ENCODE measurements at regions not wholly inside any gene's neighbourhood (a gene's known extent, or its start where the extent isn't known, plus 50 kb on each side); places are given as distances from the start of the nearest gene placed in this dataset.
A peak's percentile ranks its signal among the peaks of the same experiment; 100 is the strongest.

DNA sequence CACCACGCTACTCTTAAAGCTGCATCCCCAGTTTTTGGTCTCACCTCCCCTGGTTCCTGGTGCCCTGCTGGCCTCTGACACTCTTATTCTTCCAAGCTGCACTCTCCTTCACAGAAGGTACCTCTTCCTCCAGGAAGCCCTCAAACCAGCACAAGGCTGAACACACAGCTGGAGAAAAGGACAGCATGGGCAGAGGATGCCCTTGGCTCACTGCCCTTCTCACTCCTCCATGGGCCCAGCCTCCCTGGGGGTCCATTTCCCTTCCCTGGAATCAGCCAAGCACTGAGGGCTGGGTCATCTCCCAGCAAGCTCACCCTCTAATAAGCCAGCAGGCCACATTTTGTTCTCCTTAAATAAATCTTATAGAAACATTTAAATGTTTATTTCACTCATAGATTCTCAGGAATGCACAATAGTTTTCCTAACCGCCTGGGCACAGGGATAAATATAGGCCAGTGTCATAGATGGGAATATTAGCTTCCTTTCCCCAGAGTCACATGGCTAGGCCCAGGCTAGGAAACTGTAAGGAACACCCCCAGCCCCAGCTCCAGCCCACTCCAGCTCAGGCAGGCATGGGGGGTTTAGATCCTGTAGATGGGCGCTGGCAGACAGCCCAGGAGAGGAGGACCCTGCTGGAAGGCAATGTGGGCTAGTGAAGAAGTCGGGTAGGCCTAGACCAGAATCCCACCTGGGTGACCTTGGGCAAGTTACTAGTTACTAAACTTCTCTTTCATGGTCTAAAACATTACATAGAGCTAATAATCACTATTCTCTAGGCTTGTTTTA, 51.5 kb downstream of the IRAG1 start:
- Mint-ChIP-seq H3K9me3 (no peaks in the 10 kb centered on the region), H3K27me3 (no peaks in the 10 kb centered on the region), H3K36me3 (peaks cover 0 to 5% of the 10 kb centered on the region in 2 donors), H3K4me3 (peak overlapping the region; percentile 26 to 92 (median 74)), H3K4me1 (peaks cover 64 to 89% (median 87%) of the 10 kb centered on the region in 3 donors), H3K27ac (peak overlapping the region; percentile 74 to 98 (median 94))
- ATAC-seq (ENCODE audit: low read depth in 2 of 2) (no peak), DNase-seq (no peak)

DNA sequence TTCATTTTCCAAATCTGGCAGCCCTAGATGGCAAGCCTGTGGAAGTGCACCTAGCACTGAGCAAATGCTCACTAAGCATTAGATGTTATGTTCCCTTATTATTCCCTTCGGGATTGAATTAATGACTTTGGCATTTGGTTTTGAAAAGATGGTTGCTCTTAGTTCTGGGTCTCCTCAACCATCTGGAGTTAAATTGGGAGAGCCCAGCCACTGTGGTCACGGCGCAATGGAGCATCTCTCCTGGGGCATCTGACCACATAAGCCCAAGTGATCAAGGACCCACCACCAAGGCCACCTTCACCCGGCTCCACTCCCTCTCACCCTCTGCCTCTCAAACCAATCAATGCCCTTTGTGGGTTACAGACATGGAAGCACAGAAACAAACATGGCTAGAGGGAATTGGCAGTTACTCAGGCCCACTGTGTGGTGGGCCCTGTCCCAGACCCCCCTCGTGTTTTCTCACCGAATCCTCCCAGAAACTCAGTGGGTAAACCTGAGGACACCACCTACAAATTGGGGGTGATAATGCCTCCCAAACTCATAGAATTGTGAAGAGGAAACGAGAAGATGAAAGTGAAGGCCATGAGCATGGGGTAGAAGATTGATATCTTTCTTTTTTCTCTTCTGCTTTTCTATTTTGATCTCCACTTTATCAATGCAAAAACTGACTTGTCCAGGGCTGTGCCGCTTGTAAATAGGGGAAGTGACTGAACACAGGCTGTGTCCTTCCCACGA, 52.2 kb downstream of the IRAG1 start:
- ATAC-seq (ENCODE audit: low read depth in 2 of 2), result peak; percentile 92 to 93
- Mint-ChIP-seq H3K9me3 (peaks cover 0 to 2% (median 0%) of the 10 kb centered on the region in 7 donors), H3K4me1 (peaks cover 65 to 89% (median 86%) of the 10 kb centered on the region in 3 donors), H3K36me3 (peaks cover 0 to 5% of the 10 kb centered on the region in 2 donors), H3K27me3 (no peaks in the 10 kb centered on the region), H3K27ac (peak overlapping the region; percentile 74 to 98 (median 94)), H3K4me3 (peak overlapping the region; percentile 46 to 92 (median 75))
- peak; percentile 75 for DNase-seq

DNA sequence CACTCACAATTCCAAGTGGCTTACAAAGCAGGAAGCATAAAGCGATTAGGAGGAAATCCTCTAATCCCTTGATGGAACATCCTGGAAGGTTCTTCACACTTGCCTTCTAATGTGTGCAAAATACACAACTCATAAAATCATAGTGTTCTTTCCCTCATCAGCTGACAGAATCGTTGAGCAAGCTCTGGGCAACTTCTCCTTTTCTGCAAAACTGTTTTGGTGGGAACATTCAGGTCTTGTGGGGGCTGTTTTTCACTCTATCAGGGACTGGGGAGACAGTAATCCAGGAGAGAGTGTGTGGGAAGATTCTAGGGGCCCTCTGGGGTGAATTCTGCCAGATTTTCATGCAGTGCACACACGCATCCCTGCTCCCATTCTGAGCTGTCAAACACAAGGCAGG, 53.2 kb downstream of the IRAG1 start:
- ATAC-seq (ENCODE audit: low read depth in 2 of 2), result no peak
- peaks cover 64 to 84% (median 80%) of the 10 kb centered on the region in 3 donors for H3K4me1 Mint-ChIP-seq
- peak overlapping the region in 7 of 8 donors; percentile 18 to 92 (median 71) for H3K4me3 Mint-ChIP-seq

DNA sequence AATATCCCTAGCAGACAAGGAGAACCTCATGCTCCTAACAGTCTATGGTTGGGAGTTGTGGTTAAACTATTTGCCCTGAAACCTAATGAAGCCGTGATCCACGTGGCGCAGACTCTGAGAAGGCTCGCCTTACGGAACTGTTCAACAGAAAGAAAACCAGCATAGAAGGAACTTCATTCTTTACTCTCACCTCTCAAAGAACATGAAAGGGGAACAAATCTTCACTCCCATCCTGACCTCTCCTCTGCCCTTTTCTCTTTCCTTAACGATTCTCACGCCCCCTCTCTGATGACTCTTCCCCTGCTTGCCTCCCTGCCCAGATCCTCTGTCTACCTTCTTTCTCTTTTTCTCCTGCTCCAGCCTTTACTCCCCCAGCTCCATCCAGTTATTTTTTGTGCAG, 54.2 kb downstream of the IRAG1 start:
- Mint-ChIP-seq H3K4me3 (peak overlapping the region; percentile 1 to 81 (median 34)), H3K27me3 (no peaks in the 10 kb centered on the region), H3K27ac (peak overlapping the region; percentile 0 to 98 (median 69)), H3K9me3 (peaks cover 0 to 2% (median 0%) of the 10 kb centered on the region in 7 donors), H3K4me1 (peaks cover 63 to 82% (median 75%) of the 10 kb centered on the region in 3 donors), H3K36me3 (peaks cover 0 to 5% of the 10 kb centered on the region in 2 donors)
- ATAC-seq (ENCODE audit: low read depth in 2 of 2) (peak; percentile 24 to 26), DNase-seq (peak; percentile 18)

More for the DNA sequence above, 53.2 kb downstream of the IRAG1 start:
- Mint-ChIP-seq H3K36me3 (peaks cover 0 to 5% of the 10 kb centered on the region in 2 donors), H3K27ac (peak overlapping the region; percentile 61 to 98 (median 90)), H3K9me3 (peaks cover 0 to 2% (median 0%) of the 10 kb centered on the region in 7 donors), H3K27me3 (no peaks in the 10 kb centered on the region)
- DNase-seq, result no peak

DNA sequence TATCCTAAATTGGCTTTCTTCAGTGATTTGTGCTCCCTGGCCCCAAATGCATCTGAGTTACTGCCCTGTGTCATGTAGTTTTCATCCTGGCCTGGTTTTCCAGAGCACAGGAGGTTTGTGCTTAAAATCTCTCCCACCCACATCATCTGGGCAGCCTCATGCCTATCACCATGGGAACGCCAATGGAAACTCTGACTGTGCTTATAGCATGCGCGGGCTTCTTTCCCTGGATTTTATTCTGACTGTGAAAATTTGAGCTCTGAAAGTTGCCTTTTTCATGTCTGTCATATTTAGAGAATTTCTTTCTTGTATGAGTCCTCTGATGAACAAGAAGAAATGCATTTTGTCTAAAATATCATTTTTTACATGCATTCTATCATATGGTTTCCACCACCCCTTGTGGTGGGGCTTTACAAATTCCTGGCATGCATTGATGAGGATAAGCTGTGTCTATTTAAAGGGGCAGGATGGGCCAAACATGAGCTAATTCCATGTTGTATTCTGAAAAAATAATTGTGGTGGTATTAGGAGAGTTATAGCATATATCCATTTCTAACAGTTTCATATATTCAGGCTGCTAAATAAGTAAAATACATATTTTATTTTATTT, 55.1 kb downstream of the IRAG1 start:
- Mint-ChIP-seq H3K27me3 (no peaks in the 10 kb centered on the region), H3K4me1 (peaks cover 56 to 74% (median 68%) of the 10 kb centered on the region in 3 donors), H3K27ac (peak overlapping the region in 4 of 6 donors; percentile 21 to 61 (median 28)), H3K4me3 (peak overlapping the region in 1 of 8 donors; percentile 43), H3K9me3 (peaks cover 0 to 2% (median 0%) of the 10 kb centered on the region in 7 donors), H3K36me3 (peaks cover 0 to 5% of the 10 kb centered on the region in 2 donors)
- DNase-seq, result no peak
- no peak for ATAC-seq (ENCODE audit: low read depth in 2 of 2)

DNA sequence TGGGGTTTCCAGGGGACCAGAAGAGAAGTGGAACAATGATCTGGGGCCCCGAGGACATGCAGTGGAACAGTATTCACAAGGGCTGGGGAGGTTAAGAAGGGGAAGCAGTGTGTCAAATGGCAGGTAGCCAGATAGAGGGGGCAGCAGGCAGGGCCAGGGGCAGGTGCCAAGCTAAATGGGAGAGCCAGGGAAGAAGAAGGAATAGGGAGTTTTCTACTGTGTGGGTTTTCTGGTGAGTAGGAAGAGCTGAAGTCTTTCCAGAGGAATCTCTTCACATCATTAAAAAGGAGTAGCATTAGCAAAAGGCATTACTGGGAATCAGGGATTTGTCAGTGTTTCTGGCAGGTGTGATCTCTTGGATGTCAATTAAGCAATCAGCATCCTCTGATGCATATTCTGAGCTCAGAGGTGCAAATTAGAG, 55.8 kb downstream of the IRAG1 start:
- ATAC-seq (ENCODE audit: low read depth in 2 of 2) (no peak), DNase-seq (no peak)
- Mint-ChIP-seq H3K9me3 (peaks cover 0 to 2% (median 0%) of the 10 kb centered on the region in 7 donors), H3K4me1 (peaks cover 54 to 69% (median 66%) of the 10 kb centered on the region in 3 donors), H3K27ac (peak overlapping the region in 4 of 6 donors; percentile 19 to 83 (median 68)), H3K27me3 (no peaks in the 10 kb centered on the region), H3K36me3 (peaks cover 0 to 5% of the 10 kb centered on the region in 2 donors), H3K4me3 (peak overlapping the region in 3 of 8 donors; percentile 33 to 71 (median 68))

DNA sequence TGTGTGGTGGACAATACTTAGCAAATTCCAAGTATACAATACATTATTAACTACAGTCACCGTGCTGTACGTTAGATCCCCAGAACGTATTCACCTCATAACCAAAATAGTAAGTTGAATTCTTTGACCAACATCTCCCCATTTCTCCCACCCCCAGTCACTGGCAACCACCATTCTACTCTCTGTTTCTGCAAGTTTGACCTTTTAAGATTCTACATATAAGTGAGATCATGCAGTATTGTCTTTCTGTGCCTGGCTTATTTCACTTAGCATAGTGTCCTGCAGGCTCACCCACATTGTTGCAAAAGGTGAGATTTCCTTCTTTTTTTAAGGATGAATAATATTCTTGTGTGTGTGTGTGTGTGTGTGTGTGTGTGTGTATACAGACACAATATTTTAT, 59.1 kb downstream of the IRAG1 start:
- Mint-ChIP-seq H3K27ac (no peak overlapping the region), H3K9me3 (peaks cover 0 to 2% (median 0%) of the 10 kb centered on the region in 7 donors), H3K36me3 (peaks cover 0 to 5% of the 10 kb centered on the region in 2 donors), H3K4me3 (no peak overlapping the region), H3K27me3 (no peaks in the 10 kb centered on the region), H3K4me1 (peaks cover 54 to 65% (median 62%) of the 10 kb centered on the region in 3 donors)
- DNase-seq (no peak), ATAC-seq (ENCODE audit: low read depth in 2 of 2) (no peak)

DNA sequence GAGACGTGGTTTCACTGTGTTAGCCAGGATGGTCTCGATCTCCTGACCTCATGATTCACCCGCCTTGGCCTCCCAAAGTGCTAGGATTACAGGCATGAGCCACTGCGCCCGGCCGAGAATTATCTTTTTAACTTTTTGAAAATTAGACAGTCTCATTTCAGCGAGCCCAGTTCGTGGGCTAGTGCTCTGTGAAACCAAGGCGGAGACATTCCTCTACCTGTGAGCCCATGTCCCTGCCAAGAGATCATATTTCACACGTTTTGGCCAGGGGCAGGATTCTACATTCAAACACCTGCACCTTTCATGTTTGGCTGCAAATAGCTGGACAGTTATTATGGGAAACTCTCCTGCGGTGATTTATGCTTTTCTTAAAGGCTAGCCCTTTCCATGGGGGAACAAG, 60.3 kb downstream of the IRAG1 start:
- Mint-ChIP-seq H3K27ac (peak overlapping the region in 1 of 6 donors; percentile 79), H3K9me3 (peaks cover 0 to 2% (median 0%) of the 10 kb centered on the region in 7 donors), H3K4me3 (no peak overlapping the region), H3K4me1 (peaks cover 52 to 66% (median 65%) of the 10 kb centered on the region in 3 donors), H3K27me3 (no peaks in the 10 kb centered on the region), H3K36me3 (peaks cover 0 to 5% of the 10 kb centered on the region in 2 donors)
- ATAC-seq (ENCODE audit: low read depth in 2 of 2) (no peak), DNase-seq (no peak)

DNA sequence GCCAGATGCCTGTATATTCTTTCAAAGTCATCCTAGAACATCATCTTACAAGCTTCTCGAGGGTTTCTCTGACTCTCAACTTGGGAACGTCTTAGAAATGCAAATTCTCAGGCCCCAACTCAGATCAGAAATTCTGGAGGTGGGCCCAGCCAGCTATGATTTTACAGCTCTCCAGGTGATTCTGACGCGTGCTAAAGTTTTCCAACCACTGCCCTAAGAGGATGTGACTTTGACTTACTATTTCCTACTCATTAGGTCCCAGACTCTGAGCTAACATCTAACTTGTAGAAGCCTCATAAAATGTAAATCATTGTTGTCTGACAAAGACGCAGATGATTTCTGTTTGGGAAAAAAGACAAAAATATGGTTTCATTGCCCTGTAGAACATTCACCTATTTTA, 61.1 kb downstream of the IRAG1 start:
- DNase-seq, result no peak
- ATAC-seq (ENCODE audit: low read depth in 2 of 2), result no peak
- peaks cover 51 to 64% (median 60%) of the 10 kb centered on the region in 3 donors for H3K4me1 Mint-ChIP-seq
- peaks cover 0 to 2% of the 10 kb centered on the region in 2 donors for H3K36me3 Mint-ChIP-seq
- H3K27me3 Mint-ChIP-seq, result no peaks in the 10 kb centered on the region
- no peak overlapping the region for H3K4me3 Mint-ChIP-seq
- H3K27ac Mint-ChIP-seq, result peak overlapping the region in 3 of 6 donors; percentile 15 to 47 (median 25)
- peaks cover 0 to 2% (median 0%) of the 10 kb centered on the region in 7 donors for H3K9me3 Mint-ChIP-seq

DNA sequence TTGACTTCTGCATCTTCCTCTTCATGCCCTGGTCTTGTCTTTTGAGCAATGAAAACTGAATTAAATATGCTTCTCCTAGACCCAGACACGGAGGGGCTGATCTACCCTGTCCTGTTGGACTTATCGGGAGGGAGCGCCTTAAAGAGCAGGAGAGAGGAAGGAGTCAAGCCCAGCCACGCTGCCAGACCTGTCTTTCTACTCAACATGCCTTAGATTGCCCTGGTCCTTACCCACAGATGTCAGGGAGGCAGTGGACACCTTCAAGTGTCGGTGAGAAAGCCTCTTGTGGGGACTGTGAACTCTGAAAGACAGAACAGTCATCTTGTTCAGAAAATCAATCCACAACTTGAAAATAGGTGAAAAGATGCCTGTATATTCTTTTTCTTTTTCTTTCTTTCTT, 61.8 kb downstream of the IRAG1 start:
- Mint-ChIP-seq H3K4me3 (no peak overlapping the region), H3K36me3 (no peaks in the 10 kb centered on the region), H3K27me3 (no peaks in the 10 kb centered on the region), H3K27ac (peak overlapping the region in 4 of 6 donors; percentile 37 to 97 (median 78)), H3K4me1 (peaks cover 48 to 64% (median 53%) of the 10 kb centered on the region in 3 donors), H3K9me3 (peaks cover 0 to 2% (median 0%) of the 10 kb centered on the region in 7 donors)
- no peak for ATAC-seq (ENCODE audit: low read depth in 2 of 2)
- no peak for DNase-seq

DNA sequence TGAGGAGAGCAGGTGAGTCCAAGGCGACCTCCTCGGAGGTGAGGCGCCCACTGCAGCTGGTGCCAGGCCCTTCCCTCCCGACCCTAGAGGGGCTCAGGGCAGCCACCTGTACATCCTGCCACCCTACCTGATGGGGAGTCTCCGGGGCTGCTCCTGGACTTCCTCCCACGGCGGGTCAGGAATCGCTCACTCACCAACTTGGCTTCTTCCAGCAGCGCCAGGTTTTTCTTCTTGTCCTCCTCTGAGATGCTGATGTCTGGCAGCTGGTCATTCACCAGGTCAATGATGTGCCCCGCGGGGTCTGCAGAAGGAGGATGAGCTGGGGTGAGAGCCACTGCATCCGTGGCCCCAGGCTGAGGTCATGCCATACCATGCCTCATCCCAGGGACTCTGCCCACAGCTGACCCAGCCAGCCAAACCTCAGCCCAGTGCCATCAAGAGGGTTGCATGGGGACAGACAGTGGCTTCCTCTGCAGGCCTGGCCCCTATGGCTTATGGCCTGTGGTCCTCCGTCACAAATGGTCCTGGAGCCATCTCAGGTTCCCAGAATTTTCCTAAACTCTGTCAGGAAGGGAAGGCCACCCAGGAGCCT, 61.0 kb upstream of the LYVE1 start:
- Mint-ChIP-seq H3K9me3 (peaks cover 0 to 2% (median 0%) of the 10 kb centered on the region in 7 donors), H3K27me3 (no peaks in the 10 kb centered on the region), H3K27ac (peak overlapping the region in 3 of 6 donors; percentile 7 to 90 (median 67)), H3K4me1 (peaks cover 50 to 71% (median 60%) of the 10 kb centered on the region in 3 donors), H3K36me3 (no peaks in the 10 kb centered on the region), H3K4me3 (peak overlapping the region in 2 of 8 donors; percentile 26 to 71)
- ATAC-seq (ENCODE audit: low read depth in 2 of 2) (no peak), DNase-seq (no peak)

DNA sequence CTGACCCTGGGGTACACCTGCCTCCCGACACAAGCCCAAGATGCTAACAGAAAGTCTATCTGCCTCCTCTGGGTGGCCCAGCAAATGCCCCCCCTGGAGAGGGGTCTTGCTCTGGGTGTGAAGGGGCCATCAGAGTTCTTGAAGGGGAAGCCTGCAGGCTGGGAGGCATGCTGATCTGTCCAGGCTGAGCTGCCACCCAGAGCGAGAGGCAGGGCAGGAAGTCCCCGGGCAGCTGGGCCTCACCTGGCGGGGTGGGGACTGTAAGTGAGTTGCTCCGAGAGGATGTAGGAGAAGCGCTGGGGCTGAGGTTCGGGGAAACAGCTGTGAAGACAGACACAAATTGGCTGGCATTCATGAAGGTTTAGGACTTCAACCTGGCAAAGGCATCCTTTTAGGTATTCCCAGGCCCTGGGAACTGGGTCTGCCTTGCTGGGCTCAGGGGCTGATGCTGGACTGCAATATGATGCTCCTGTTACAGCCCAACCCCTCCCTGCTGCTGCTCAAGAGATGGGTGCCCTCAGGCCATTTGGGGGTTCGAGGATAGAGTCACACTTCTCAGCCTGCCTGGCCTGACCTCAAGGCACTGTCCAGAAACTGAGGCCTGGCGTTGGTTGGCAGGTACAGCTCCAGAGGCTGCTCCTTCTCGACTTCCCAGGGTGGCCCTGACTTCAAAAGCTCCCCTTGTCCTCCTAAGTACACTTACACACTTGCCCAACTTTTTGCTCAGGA, 60.2 kb upstream of the LYVE1 start:
- Mint-ChIP-seq H3K9me3 (peaks cover 0 to 2% (median 0%) of the 10 kb centered on the region in 7 donors), H3K36me3 (no peaks in the 10 kb centered on the region), H3K4me1 (peaks cover 58 to 79% (median 68%) of the 10 kb centered on the region in 3 donors), H3K27me3 (no peaks in the 10 kb centered on the region), H3K27ac (peak overlapping the region; percentile 52 to 87 (median 82)), H3K4me3 (peak overlapping the region in 7 of 8 donors; percentile 19 to 85 (median 66))
- ATAC-seq (ENCODE audit: low read depth in 2 of 2), result peak; percentile 95
- DNase-seq, result peak; percentile 49
